ENCODE measurements at regions not wholly inside any gene's neighbourhood (a gene's known extent, or its start where the extent isn't known, plus 50 kb on each side); places are given as distances from the start of the nearest gene placed in this dataset.

DNA sequence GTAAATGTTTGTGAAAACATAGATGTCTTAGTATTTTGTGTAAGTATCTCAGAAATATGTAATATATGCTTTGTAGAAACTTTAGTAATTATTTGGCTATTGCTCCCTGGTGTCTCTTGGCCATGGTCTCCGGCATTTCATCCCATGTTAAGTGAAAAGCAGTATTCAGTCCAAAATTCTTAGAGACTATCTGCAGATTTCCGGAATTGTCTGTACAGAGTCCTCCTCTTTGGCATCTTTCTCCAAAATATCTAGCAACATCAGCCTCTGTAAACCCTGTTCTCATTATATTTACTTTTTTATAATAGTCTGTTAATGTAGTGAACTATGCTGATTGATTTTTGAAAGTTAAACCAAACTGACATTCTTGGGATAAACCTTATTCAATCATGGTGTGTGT is 352.7 kb downstream of the ARPP21 start:
- Histone ChIP-seq H4K20me1 (replicated peaks; ENCODE audit: control insufficient read depth, extremely low read depth, insufficient read depth, low read length) (no peaks in the 10 kb centered on the region), H3K4me2 (ENCODE audit: insufficient read depth, low read length) (no peak overlapping the region), H3K79me2 (ENCODE audit: control insufficient read depth, insufficient read depth, low read length) (no peaks in the 10 kb centered on the region), H3K27ac (ENCODE audit: insufficient read depth, low read depth, low read length) (no peak overlapping the region), H3K27me3 (ENCODE audit: control insufficient read depth in 2 of 2, insufficient read depth in 2 of 2, low read length in 2 of 2) (no peaks in the 10 kb centered on the region), H3K9me1 (replicated peaks; ENCODE audit: control insufficient read depth, extremely low read depth, insufficient read depth, low read length) (no peaks in the 10 kb centered on the region), H3K4me3 (replicated peaks in 1 of 3; ENCODE audit: insufficient read depth in 1 of 3, low read depth in 1 of 3, low read length in 3 of 3) (no peak overlapping the region), H3K36me3 (ENCODE audit: control insufficient read depth in 2 of 2, extremely low read depth in 1 of 2, insufficient read depth in 2 of 2, low read length in 2 of 2) (no peaks in the 10 kb centered on the region), H3K9me3 (replicated peaks; ENCODE audit: control insufficient read depth, insufficient read depth, low read length) (no peaks in the 10 kb centered on the region), H2AFZ (ENCODE audit: low read depth, low read length) (no peak overlapping the region), H3K9ac (replicated peaks; ENCODE audit: extremely low read depth, insufficient read depth, low read length) (no peak overlapping the region), H3K4me1 (ENCODE audit: control insufficient read depth, extremely low read depth, insufficient read depth, low read length) (no peaks in the 10 kb centered on the region)
- no peak for DNase-seq (ENCODE audit: low read depth, low spot score)
- no peak for FAIRE-seq
- intact Hi-C loops (cut with micrococcal nuclease) = no loop called here
- TF ChIP-seq MAX (IDR thresholded peaks at IDR 0.05; ENCODE audit: insufficient read depth, insufficient read length) = no peak
- dilution Hi-C loops (cut with MboI; ENCODE audit: extremely low pct_ligation_motif_present, low sequenced_read_pairs) = no loop called here
- POLR2A ChIA-PET = no interaction called here
- no TSS peak for BruUV-seq (replicated peaks)
- CTCF ChIA-PET = no interaction called here

DNA sequence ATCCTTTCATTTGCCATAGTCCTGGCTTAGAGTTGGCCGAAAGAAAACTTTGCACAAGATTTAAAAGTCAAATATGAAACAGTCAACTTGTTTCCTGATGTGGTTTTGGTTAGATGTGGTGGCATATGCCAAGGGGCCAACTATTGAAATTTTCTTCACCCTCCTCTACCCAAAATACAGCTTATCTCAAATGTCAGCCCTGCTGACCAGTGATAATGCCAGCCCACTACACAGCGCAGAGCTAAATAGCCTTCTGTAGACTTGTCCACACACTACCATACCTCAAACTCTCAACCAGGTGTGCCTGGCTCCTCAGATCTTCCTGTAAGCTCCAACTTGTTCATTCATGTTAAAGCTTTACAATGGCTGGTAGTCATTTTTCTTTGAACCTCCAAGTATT is 368.5 kb upstream of the STAC start:
- H3K27me3 ChIP-seq (ENCODE audit: control insufficient read depth in 2 of 2, insufficient read depth in 2 of 2, low read length in 2 of 2) = no peaks in the 10 kb centered on the region
- FAIRE-seq = no peak
- H3K4me3 ChIP-seq (replicated peaks in 1 of 3; ENCODE audit: insufficient read depth in 1 of 3, low read depth in 1 of 3, low read length in 3 of 3) = no peak overlapping the region
- no peak for DNase-seq (ENCODE audit: low read depth, low spot score)
- no peak overlapping the region for H3K4me2 ChIP-seq (ENCODE audit: insufficient read depth, low read length)
- no peaks in the 10 kb centered on the region for H3K4me1 ChIP-seq (ENCODE audit: control insufficient read depth, extremely low read depth, insufficient read depth, low read length)
- dilution Hi-C loops (cut with MboI; ENCODE audit: extremely low pct_ligation_motif_present, low sequenced_read_pairs) = no loop called here
- no peaks in the 10 kb centered on the region for H3K36me3 ChIP-seq (ENCODE audit: control insufficient read depth in 2 of 2, extremely low read depth in 1 of 2, insufficient read depth in 2 of 2, low read length in 2 of 2)
- H3K9me1 ChIP-seq (replicated peaks; ENCODE audit: control insufficient read depth, extremely low read depth, insufficient read depth, low read length) = no peaks in the 10 kb centered on the region
- TF ChIP-seq MAX (IDR thresholded peaks at IDR 0.05; ENCODE audit: insufficient read depth, insufficient read length) (no peak), JUN (IDR thresholded peaks at IDR 0.05; ENCODE audit: borderline replicate concordance, insufficient read depth, insufficient read length, low read depth) (no peak), EZH2 (IDR thresholded peaks at IDR 0.05; ENCODE audit: borderline replicate concordance, low read depth, low read length, severe bottlenecking) (no peak), POLR2AphosphoS5 (IDR thresholded peaks at IDR 0.05; ENCODE audit: insufficient read depth, low read depth, low read length) (no peak), POLR2A (IDR thresholded peaks at IDR 0.05; ENCODE audit: low read depth, low read length) (no peak)
- TF ChIP-seq, protein P1, sequence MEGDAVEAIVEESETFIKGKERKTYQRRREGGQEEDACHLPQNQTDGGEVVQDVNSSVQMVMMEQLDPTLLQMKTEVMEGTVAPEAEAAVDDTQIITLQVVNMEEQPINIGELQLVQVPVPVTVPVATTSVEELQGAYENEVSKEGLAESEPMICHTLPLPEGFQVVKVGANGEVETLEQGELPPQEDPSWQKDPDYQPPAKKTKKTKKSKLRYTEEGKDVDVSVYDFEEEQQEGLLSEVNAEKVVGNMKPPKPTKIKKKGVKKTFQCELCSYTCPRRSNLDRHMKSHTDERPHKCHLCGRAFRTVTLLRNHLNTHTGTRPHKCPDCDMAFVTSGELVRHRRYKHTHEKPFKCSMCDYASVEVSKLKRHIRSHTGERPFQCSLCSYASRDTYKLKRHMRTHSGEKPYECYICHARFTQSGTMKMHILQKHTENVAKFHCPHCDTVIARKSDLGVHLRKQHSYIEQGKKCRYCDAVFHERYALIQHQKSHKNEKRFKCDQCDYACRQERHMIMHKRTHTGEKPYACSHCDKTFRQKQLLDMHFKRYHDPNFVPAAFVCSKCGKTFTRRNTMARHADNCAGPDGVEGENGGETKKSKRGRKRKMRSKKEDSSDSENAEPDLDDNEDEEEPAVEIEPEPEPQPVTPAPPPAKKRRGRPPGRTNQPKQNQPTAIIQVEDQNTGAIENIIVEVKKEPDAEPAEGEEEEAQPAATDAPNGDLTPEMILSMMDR (IDR thresholded peaks at IDR 0.05; ENCODE audit: extremely low read depth in 1 of 2, insufficient read depth in 1 of 2, low read depth in 1 of 2, low read length in 2 of 2) = no peak
- H3K27ac ChIP-seq (ENCODE audit: insufficient read depth, low read depth, low read length) = no peak overlapping the region
- no peaks in the 10 kb centered on the region for H3K79me2 ChIP-seq (ENCODE audit: control insufficient read depth, insufficient read depth, low read length)
- no peak overlapping the region for H2AFZ ChIP-seq (ENCODE audit: low read depth, low read length)
- intact Hi-C loops (cut with micrococcal nuclease) = no loop called here
- no peaks in the 10 kb centered on the region for H3K9me3 ChIP-seq (replicated peaks; ENCODE audit: control insufficient read depth, insufficient read depth, low read length)
- H4K20me1 ChIP-seq (replicated peaks; ENCODE audit: control insufficient read depth, extremely low read depth, insufficient read depth, low read length) = no peaks in the 10 kb centered on the region
- ChIA-PET POLR2A (no interaction called here), CTCF (interaction anchor here (1.6 kb wide), 1 partner anchor 46 kb away, joined by 6 read pairs; no protein-coding TSS in a partner anchor)
- BruUV-seq (replicated peaks) = no TSS peak
- H3K9ac ChIP-seq (replicated peaks; ENCODE audit: extremely low read depth, insufficient read depth, low read length) = no peak overlapping the region
